ENCODE measurements at regions not wholly inside any gene's neighbourhood (a gene's known extent, or its start where the extent isn't known, plus 50 kb on each side); places are given as distances from the start of the nearest gene placed in this dataset.
"Not testable (repeated sequence)": the region's sequence is repeated elsewhere in the genome, so short reads cannot be mapped to it uniquely, and the experiment has no call there.

DNA sequence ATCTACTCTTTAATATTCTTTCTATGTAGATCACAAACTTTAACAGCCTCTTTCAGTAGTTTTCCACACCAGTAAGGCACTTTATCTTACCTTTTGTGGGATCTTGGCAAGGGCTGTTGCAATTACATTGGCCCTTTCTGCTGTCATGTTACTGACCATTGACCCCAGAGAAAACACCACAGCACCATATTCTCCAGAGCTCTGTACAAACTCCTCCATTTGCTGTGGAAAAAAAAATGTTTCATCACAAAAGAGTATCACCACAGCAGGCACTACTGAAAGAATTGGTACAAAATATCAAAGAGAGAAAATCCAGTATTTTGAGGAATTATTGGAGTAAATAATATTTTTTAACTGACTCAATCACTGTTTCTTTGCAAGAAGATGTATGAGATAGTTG, 62.3 kb upstream of the UGT2A3 start:
- not testable (repeated sequence) for H3K4me3 ChIP-seq (ENCODE audit: low read length); DNase-seq (ENCODE audit: low read depth)

DNA sequence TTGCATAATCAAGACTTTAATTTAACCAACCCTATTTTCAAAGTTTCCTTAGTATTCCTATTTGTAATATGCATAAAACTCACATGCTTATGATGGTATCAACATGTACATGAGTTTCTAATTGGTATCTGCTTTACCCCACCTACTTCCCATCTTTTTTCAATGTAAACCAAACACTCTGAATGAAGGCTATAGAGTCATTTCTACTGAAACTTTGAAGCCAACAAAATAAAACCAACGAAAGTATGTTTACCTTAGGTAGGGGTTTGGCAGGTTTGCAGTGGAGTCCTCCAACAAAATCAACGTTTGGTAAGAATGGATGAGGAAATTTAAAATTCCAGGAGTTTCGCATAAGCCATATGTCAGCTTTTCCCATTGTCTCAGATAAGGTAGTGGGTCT, 66.4 kb upstream of the UGT2A3 start:
- not testable (repeated sequence) for DNase-seq (ENCODE audit: low read depth); H3K4me3 ChIP-seq (ENCODE audit: low read length)

DNA sequence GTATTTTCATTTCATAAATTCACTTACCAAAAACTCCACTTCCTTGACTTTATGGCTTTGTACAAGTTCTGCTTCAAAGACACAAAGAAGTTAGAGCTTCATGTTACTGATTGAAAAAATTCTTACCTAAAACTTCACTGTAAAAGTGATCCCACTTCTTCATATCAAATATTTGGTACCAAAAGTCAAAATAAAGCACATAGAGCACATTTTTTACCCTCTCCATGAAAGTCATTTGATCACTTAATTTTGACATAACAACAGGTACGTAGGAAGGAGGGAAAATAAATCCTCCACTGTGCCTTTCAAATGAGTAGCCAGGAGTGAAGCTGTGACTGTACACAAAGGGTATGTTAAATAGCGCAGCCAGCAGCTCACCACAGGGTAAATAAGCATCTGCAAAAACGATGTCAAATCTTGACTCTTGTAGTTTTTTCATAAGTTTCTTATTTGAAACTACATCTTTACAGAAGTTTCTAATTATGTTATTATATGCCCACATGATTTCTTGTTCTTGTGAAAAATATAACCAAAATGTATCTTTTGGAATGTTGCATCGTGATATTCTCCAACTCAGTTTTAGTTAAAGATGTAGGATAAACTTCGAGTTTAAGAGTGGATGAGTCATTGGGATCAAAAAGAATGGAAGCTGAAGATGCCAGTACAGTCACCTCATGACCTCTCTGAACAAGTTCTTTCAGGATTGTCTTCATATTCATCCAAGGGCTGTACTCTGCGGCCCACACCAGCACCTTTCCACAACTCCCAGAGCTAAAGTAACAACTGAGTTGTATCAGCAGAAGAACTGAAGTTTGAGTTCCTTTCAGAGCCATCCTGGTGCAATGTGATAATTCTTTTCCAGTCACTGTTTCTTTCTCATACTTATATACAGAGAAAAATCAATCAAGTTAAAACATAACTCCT, 68.2 kb upstream of the UGT2A3 start:
- peak; percentile 11 for DNase-seq (ENCODE audit: low read depth)
- H3K4me3 ChIP-seq (ENCODE audit: low read length), result not testable (repeated sequence)

- not testable (repeated sequence) for DNase-seq (ENCODE audit: low read depth); H3K4me3 ChIP-seq (ENCODE audit: low read length)
Measured at GRCh38 chr4:69020462-69020807, 68.8 kb upstream of the UGT2A3 start.

GRCh38 chr4:69025191-69025998, 70.9 kb upstream of the UGT2B7 start:
- H3K4me3 ChIP-seq (ENCODE audit: low read length), result no peak overlapping the region
- DNase-seq (ENCODE audit: low read depth), result peak; percentile 13
- TF ChIP-seq, protein P1, sequence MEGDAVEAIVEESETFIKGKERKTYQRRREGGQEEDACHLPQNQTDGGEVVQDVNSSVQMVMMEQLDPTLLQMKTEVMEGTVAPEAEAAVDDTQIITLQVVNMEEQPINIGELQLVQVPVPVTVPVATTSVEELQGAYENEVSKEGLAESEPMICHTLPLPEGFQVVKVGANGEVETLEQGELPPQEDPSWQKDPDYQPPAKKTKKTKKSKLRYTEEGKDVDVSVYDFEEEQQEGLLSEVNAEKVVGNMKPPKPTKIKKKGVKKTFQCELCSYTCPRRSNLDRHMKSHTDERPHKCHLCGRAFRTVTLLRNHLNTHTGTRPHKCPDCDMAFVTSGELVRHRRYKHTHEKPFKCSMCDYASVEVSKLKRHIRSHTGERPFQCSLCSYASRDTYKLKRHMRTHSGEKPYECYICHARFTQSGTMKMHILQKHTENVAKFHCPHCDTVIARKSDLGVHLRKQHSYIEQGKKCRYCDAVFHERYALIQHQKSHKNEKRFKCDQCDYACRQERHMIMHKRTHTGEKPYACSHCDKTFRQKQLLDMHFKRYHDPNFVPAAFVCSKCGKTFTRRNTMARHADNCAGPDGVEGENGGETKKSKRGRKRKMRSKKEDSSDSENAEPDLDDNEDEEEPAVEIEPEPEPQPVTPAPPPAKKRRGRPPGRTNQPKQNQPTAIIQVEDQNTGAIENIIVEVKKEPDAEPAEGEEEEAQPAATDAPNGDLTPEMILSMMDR (IDR thresholded peaks at IDR 0.05; ENCODE audit: insufficient read depth, low read depth, low read length, missing control alignments), result peak; percentile 25

DNA sequence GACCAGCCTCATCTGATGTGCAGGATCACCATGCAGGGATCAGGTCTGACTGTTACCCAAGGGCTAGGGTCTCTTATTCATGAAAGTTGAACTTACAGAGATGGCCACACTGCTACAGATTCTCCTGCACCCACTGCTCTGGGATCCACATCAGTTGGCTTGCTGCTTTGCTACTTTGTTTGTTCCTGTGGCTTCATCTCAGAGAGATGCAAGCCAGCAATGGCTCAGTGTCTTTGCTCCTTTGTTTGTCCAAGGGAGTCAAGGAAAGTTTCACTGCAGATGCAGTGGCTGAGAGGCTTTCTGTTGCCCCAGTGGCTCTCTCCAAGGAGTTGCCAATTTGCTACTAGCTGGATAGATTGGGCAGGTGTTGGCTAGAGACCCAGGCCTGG, 70.3 kb upstream of the UGT2B7 start:
- H3K4me3 ChIP-seq (ENCODE audit: low read length), result no peak overlapping the region
- no peak for DNase-seq (ENCODE audit: low read depth)

DNA sequence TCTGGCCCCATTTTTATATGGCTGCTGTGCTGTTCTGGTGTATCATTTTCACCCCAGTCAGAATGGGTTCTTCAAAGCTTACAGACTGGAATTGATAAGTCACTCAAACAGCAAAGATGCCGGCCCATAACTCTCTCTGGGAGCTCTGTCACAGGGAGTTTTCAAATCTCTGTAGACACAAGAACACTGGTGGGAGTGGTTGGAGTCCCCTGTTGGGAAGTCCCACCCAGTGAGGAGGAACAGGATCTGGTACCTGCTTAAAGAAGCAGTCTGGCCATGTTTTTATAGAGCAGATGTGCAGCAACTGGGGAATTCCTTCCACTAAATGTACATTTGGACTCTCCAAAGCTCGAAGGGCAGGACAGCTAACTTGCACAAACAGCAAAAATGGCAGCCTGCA, 69.3 kb upstream of the UGT2B7 start:
- H3K4me3 ChIP-seq (ENCODE audit: low read length), result no peak overlapping the region
- TF ChIP-seq, protein P1 (IDR thresholded peaks at IDR 0.05; ENCODE audit: insufficient read depth, low read depth, low read length, missing control alignments), result no peak
- DNase-seq (ENCODE audit: low read depth), result no peak

More for the DNA sequence above, 70.3 kb upstream of the UGT2B7 start:
- TF ChIP-seq, protein P1 (IDR thresholded peaks at IDR 0.05; ENCODE audit: insufficient read depth, low read depth, low read length, missing control alignments), result no peak

- H3K4me3 ChIP-seq (ENCODE audit: low read length), result no peak overlapping the region
- DNase-seq (ENCODE audit: low read depth), result no peak
- TF ChIP-seq, protein P1 (IDR thresholded peaks at IDR 0.05; ENCODE audit: insufficient read depth, low read depth, low read length, missing control alignments), result no peak
Measured at GRCh38 chr4:69030326-69030725, 65.9 kb upstream of the UGT2B7 start.
